ENCODE measurements at regions not wholly inside any gene's neighbourhood (a gene's known extent, or its start where the extent isn't known, plus 50 kb on each side); places are given as distances from the start of the nearest gene placed in this dataset.

DNA sequence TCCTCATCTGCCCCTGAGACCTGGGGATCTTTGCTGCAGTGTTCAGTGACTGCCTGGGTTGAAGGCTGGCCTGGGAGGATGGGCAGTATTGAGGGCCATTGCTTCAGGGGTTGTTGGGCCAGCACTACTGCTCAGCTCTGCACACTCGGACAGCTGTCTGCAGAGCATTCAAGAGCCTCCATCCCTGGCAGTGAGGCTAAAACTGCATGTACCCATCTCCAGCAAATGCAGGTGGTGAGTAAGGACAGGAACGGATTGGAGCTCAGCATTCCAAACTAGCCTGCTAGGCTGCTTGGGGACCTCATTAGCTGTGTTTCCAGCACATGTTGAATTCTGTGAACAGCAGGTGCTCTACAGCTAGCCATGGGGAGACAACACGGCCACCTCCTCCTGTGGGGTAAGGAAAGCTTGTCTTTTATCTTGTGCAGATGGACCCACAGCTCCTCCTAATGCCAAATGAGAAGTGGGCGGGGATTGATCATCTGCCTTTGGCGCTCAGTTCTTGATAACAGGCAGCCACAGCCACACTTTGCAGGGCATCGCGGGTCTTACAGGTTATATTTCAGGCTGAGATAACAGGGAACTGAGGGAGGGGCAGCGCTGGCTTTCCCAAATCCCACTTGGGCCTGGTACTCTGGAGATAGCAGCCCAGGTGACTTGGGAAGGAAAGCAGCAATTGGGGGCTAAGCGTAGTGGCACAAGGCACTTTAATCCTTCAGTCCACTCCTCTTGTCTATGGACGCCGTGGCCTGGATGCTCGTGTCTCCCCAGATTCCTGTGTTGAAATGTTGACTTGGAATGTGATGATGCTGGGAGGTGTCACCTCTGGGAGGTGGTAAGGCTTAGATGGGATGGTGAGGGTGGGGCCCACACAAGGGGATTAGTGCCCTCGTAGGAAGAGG lies 254.5 kb upstream of the B3GAT1 start:
- no peak for TF ChIP-seq JUND (IDR thresholded peaks at IDR 0.05; ENCODE audit: low read depth)
- in situ Hi-C loops (cut with HindIII; ENCODE audit: low pct_unique_long_range_greater_than_20kb, low sequenced_read_pairs) = no loop called here
- DNase-seq (ENCODE audit: low read depth in 1 of 2, low spot score in 1 of 2) = no peak

- in situ Hi-C loops (cut with HindIII; ENCODE audit: low pct_unique_long_range_greater_than_20kb, low sequenced_read_pairs) = no loop called here
- TF ChIP-seq JUND (IDR thresholded peaks at IDR 0.05; ENCODE audit: low read depth) = no peak
- peak in 1 of 2 experiments; percentile 45 for DNase-seq (ENCODE audit: low read depth in 1 of 2, low spot score in 1 of 2)
Observed at GRCh38 chr11:134665571-134666270, 253.7 kb upstream of the B3GAT1 start.

- no peak for DNase-seq (ENCODE audit: low read depth in 1 of 2, low spot score in 1 of 2)
- in situ Hi-C loops (cut with HindIII; ENCODE audit: low pct_unique_long_range_greater_than_20kb, low sequenced_read_pairs) = no loop called here
- no peak for TF ChIP-seq JUND (IDR thresholded peaks at IDR 0.05; ENCODE audit: low read depth)
Observed at GRCh38 chr11:134665188-134665535, 253.1 kb upstream of the B3GAT1 start.

GRCh38 chr11:134664447-134665187 lies 252.6 kb upstream of the B3GAT1 start:
- no peak for DNase-seq (ENCODE audit: low read depth in 1 of 2, low spot score in 1 of 2)
- in situ Hi-C loops (cut with HindIII; ENCODE audit: low pct_unique_long_range_greater_than_20kb, low sequenced_read_pairs) = no loop called here
- no peak for TF ChIP-seq JUND (IDR thresholded peaks at IDR 0.05; ENCODE audit: low read depth)

DNA sequence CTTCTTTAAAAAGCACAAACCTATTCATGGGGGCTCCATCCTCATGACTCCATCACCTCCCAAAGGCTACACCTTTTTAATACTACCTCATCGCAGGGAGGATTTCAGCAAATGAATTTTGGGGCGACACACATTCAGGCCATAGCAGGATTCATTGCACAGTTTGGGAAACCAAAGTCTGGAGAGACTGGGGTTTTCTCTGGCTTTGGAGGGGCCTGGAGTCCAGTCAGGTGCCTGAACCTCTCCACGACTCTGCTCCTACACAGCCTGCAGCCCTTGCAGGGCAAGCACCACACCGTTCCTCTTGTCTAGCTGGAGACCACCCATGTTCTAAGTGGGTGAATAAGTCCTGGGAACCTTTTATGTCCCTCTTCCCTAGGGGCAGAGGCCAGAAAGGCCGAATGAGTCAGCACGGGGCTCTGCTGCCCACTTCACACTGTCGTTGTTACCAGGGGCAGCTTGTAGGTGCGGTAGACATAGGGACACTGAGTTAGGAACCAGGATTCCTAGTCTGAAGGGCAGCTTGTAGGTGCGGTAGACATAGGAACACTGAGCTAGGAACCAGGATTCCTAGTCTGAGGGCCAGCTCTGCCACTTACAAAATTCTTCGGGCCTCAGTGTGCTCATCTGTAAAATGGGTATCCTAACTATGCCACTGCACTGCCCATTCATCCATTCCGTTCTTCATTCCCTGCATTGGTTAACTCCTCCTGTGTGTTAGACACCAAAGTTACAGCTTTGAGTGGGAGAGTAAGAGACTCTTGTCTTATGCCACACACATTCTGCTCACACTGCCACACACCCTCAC lies 251.7 kb upstream of the B3GAT1 start:
- TF ChIP-seq JUND (IDR thresholded peaks at IDR 0.05; ENCODE audit: low read depth) = no peak
- no peak for DNase-seq (ENCODE audit: low read depth in 1 of 2, low spot score in 1 of 2)
- in situ Hi-C loops (cut with HindIII; ENCODE audit: low pct_unique_long_range_greater_than_20kb, low sequenced_read_pairs) = no loop called here

GRCh38 chr11:134662629-134663360 lies 250.8 kb upstream of the B3GAT1 start:
- in situ Hi-C loops (cut with HindIII; ENCODE audit: low pct_unique_long_range_greater_than_20kb, low sequenced_read_pairs) = no loop called here
- no peak for DNase-seq (ENCODE audit: low read depth in 1 of 2, low spot score in 1 of 2)
- TF ChIP-seq JUND (IDR thresholded peaks at IDR 0.05; ENCODE audit: low read depth) = no peak

DNA sequence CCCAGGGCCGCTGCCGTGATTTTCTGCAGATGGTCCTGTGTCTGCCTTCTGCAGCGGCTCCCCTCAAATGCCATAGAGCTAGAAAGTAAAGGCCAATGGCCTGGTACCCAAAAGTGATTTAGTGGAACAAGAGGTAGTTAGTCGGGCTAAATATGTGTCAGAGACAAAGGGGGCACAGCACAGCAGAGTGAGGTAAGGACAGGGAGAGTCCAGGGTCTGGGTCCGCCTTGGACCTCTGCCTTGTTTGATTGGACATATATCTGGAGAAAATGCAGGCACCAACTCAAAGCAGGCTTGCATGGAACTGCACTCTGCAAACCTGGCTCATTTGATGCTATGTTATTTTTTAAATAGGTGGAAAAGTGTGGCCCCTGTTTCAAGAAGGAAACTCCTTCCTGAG lies 249.6 kb upstream of the B3GAT1 start:
- TF ChIP-seq JUND (IDR thresholded peaks at IDR 0.05; ENCODE audit: low read depth) = no peak
- no peak for DNase-seq (ENCODE audit: low read depth in 1 of 2, low spot score in 1 of 2)
- in situ Hi-C loops (cut with HindIII; ENCODE audit: low pct_unique_long_range_greater_than_20kb, low sequenced_read_pairs) = no loop called here

GRCh38 chr11:134660416-134660815 lies 248.4 kb upstream of the B3GAT1 start:
- in situ Hi-C loops (cut with HindIII; ENCODE audit: low pct_unique_long_range_greater_than_20kb, low sequenced_read_pairs) = no loop called here
- TF ChIP-seq JUND (IDR thresholded peaks at IDR 0.05; ENCODE audit: low read depth) = no peak
- no peak for DNase-seq (ENCODE audit: low read depth in 1 of 2, low spot score in 1 of 2)

GRCh38 chr11:134659882-134660281 lies 247.8 kb upstream of the B3GAT1 start:
- in situ Hi-C loops (cut with HindIII; ENCODE audit: low pct_unique_long_range_greater_than_20kb, low sequenced_read_pairs) = no loop called here
- DNase-seq (ENCODE audit: low read depth in 1 of 2, low spot score in 1 of 2) = no peak
- no peak for TF ChIP-seq JUND (IDR thresholded peaks at IDR 0.05; ENCODE audit: low read depth)

DNA sequence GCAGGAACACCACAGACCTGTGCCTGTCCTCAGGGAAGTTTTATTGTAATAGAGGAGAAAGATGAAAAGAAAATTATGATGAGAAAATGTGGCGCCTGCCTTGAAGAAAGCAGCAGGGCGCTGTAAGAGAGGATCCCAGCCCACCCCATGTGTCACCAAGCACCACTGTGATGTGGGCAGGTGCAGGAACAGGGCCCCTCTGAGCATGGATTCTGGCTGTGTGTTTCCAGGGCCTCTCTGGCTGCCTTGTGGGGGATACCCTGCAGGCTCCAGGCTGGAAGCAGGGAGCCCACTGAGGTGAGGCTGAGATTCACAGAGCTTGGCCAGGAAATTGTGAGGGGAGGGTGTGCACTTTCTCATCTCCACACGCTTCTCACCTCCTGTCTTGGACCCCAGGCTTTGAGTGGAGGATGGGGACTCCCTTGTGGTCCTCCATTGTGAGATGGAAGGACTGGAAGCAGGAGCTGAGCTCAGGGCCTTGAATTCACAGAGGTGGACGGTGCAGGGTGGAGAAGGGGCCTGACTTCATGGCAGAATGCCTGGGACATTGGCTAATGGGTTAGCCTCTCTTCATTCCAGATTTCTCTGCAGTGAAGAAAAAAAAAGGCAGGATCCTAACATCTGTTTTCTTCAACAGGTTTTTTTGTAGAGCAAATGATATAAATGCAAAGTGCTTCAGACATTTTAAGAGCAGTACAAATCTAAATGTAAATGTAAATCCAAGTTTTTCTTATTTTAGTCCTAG lies 246.6 kb upstream of the B3GAT1 start:
- in situ Hi-C loops (cut with HindIII; ENCODE audit: low pct_unique_long_range_greater_than_20kb, low sequenced_read_pairs) = no loop called here
- no peak for DNase-seq (ENCODE audit: low read depth in 1 of 2, low spot score in 1 of 2)
- no peak for TF ChIP-seq JUND (IDR thresholded peaks at IDR 0.05; ENCODE audit: low read depth)

DNA sequence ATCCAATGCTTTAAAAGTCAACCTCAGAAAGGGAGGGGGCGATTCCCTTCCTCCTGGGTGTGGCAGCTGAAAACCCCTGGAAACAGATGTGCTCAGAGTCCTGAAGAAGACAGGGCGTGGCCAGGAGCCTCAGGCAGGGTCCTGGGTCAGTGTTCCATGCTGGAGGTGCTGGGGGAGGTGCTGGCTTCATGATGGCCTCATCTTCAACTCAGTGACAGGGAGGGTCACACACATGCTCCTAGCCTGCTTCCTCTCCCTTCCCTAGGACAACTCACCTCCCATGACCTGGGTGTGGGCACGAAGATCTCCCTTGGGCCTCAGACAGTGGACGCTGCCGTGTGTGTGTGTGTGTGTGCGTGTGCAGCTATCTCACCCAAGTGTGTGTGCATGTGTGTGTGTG lies 245.6 kb upstream of the B3GAT1 start:
- TF ChIP-seq JUND (IDR thresholded peaks at IDR 0.05; ENCODE audit: low read depth) = no peak
- DNase-seq (ENCODE audit: low read depth in 1 of 2, low spot score in 1 of 2) = no peak
- in situ Hi-C loops (cut with HindIII; ENCODE audit: low pct_unique_long_range_greater_than_20kb, low sequenced_read_pairs) = no loop called here
